Large intestine (tissue), 3 donors: ENCODE measurements at regions not wholly inside any gene's neighbourhood (a gene's known extent, or its start where the extent isn't known, plus 50 kb on each side); places are given as distances from the start of the nearest gene placed in this dataset.

Experiments
- DNase-seq, 2 donors: peaks; one replicate each; pipeline versions ENCODE4 v3.0.0 to v3.0.0-alpha.2; 2013
- H3K27ac ChIP-seq: one replicate; pipeline ENCODE4 v1.5.1; 2013; ENCODE audit warnings: low read length
- H3K27me3 ChIP-seq: 2 replicates; pipeline ENCODE4 v1.6.1; 2013; ENCODE audit warnings: low read length; ENCODE audit not compliant: control insufficient read depth, insufficient read depth
- H3K36me3 ChIP-seq: 2 replicates; pipeline ENCODE4 v1.6.1; 2013; ENCODE audit warnings: low read length; ENCODE audit not compliant: control insufficient read depth, insufficient read depth
- H3K4me1 ChIP-seq: one replicate; pipeline ENCODE4 v1.6.1; 2013; ENCODE audit warnings: low read length; ENCODE audit not compliant: control insufficient read depth, insufficient read depth
- H3K4me3 ChIP-seq: one replicate; pipeline ENCODE4 v1.5.1; 2013; ENCODE audit warnings: low read length
- H3K9me3 ChIP-seq: one replicate; pipeline ENCODE4 v1.6.1; 2013; ENCODE audit warnings: mild to moderate bottlenecking, low read depth, low read length, moderate library complexity; ENCODE audit not compliant: control insufficient read depth
- WGBS: methylation state at CpG from one replicate; pipeline ENCODE4 v1.1.5; 2013; ENCODE audit warnings: low lambda C conversion rate; ENCODE audit not compliant: insufficient coverage; 5-methylcytosine and 5-hydroxymethylcytosine counted together

- H3K36me3 ChIP-seq = no peaks in the 10 kb centered on the region
- 71% methylated on average over 1 of the region's 6 CpGs for WGBS
- no peak for DNase-seq
- H3K27me3 ChIP-seq = no peaks in the 10 kb centered on the region
- peaks cover 21% of the 10 kb centered on the region for H3K4me1 ChIP-seq
- H3K4me3 ChIP-seq = no peak overlapping the region
- no peaks in the 10 kb centered on the region for H3K9me3 ChIP-seq
- H3K27ac ChIP-seq = no peak overlapping the region
These were observed 176.2 kb downstream of the PTEN start for GRCh38 chr10:88039496-88040200.

- peaks cover 21% of the 10 kb centered on the region for H3K4me1 ChIP-seq
- no peaks in the 10 kb centered on the region for H3K27me3 ChIP-seq
- H3K9me3 ChIP-seq = no peaks in the 10 kb centered on the region
- WGBS = 20% methylated on average over 1 of the region's 11 CpGs
- no peaks in the 10 kb centered on the region for H3K36me3 ChIP-seq
- no peak overlapping the region for H3K4me3 ChIP-seq
- DNase-seq = peak; percentile 54 to 75
- peak overlapping the region; percentile 56 for H3K27ac ChIP-seq
These were observed 178.1 kb downstream of the PTEN start for GRCh38 chr10:88041243-88042159.

GRCh38 chr10:88042160-88043100 is 179.0 kb downstream of the PTEN start:
- Histone ChIP-seq H3K9me3 (no peaks in the 10 kb centered on the region), H3K27me3 (no peaks in the 10 kb centered on the region), H3K4me1 (peaks cover 21% of the 10 kb centered on the region), H3K4me3 (no peak overlapping the region), H3K36me3 (no peaks in the 10 kb centered on the region), H3K27ac (peak overlapping the region; percentile 56)
- DNase-seq = no peak
- WGBS = no CpG with 5 or more reads among the region's 19 CpGs

- H3K9me3 ChIP-seq = no peaks in the 10 kb centered on the region
- H3K4me1 ChIP-seq = peaks cover 21% of the 10 kb centered on the region
- DNase-seq = no peak
- H3K27me3 ChIP-seq = no peaks in the 10 kb centered on the region
- H3K36me3 ChIP-seq = no peaks in the 10 kb centered on the region
- WGBS = no CpG with 5 or more reads among the region's 5 CpGs
- no peak overlapping the region for H3K4me3 ChIP-seq
- H3K27ac ChIP-seq = no peak overlapping the region
These were observed 181.7 kb downstream of the PTEN start for GRCh38 chr10:88045096-88045495.

- H3K27ac ChIP-seq = no peak overlapping the region
- no peak overlapping the region for H3K4me3 ChIP-seq
- H3K9me3 ChIP-seq = no peaks in the 10 kb centered on the region
- no peak for DNase-seq
- WGBS = 59% methylated on average over 2 of the region's 5 CpGs
- H3K4me1 ChIP-seq = peaks cover 21% of the 10 kb centered on the region
- no peaks in the 10 kb centered on the region for H3K36me3 ChIP-seq
- no peaks in the 10 kb centered on the region for H3K27me3 ChIP-seq
These were observed 182.4 kb downstream of the PTEN start for GRCh38 chr10:88045656-88046415.

- Histone ChIP-seq H3K9me3 (no peaks in the 10 kb centered on the region), H3K4me3 (no peak overlapping the region), H3K27me3 (no peaks in the 10 kb centered on the region), H3K4me1 (peaks cover 7% of the 10 kb centered on the region), H3K27ac (no peak overlapping the region), H3K36me3 (no peaks in the 10 kb centered on the region)
- no peak for DNase-seq
These were observed 184.2 kb downstream of the PTEN start for GRCh38 chr10:88047579-88047978.

GRCh38 chr10:88048312-88048711 is 184.9 kb downstream of the PTEN start:
- Histone ChIP-seq H3K9me3 (no peaks in the 10 kb centered on the region), H3K27ac (no peak overlapping the region), H3K4me1 (peaks cover 1% of the 10 kb centered on the region), H3K36me3 (no peaks in the 10 kb centered on the region), H3K27me3 (no peaks in the 10 kb centered on the region), H3K4me3 (no peak overlapping the region)
- no peak for DNase-seq
- 100% methylated on average over 1 of the region's 1 CpG for WGBS

GRCh38 chr10:88049204-88049603 is 185.8 kb downstream of the PTEN start:
- 85% methylated on average over 2 of the region's 3 CpGs for WGBS
- no peaks in the 10 kb centered on the region for H3K36me3 ChIP-seq
- no peak overlapping the region for H3K27ac ChIP-seq
- no peak for DNase-seq
- no peaks in the 10 kb centered on the region for H3K9me3 ChIP-seq
- no peaks in the 10 kb centered on the region for H3K4me1 ChIP-seq
- no peaks in the 10 kb centered on the region for H3K27me3 ChIP-seq
- no peak overlapping the region for H3K4me3 ChIP-seq

GRCh38 chr10:88057720-88058119 is 194.3 kb downstream of the PTEN start:
- no peak overlapping the region for H3K4me3 ChIP-seq
- no peaks in the 10 kb centered on the region for H3K27me3 ChIP-seq
- H3K27ac ChIP-seq = no peak overlapping the region
- no peaks in the 10 kb centered on the region for H3K9me3 ChIP-seq
- H3K36me3 ChIP-seq = no peaks in the 10 kb centered on the region
- H3K4me1 ChIP-seq = peaks cover 3% of the 10 kb centered on the region
- WGBS = no CpG with 5 or more reads among the region's 1 CpG
- DNase-seq = no peak
